ENCODE measurements at regions not wholly inside any gene's neighbourhood (a gene's known extent, or its start where the extent isn't known, plus 50 kb on each side); places are given as distances from the start of the nearest gene placed in this dataset.
"Not testable (repeated sequence)": the region's sequence is repeated elsewhere in the genome, so short reads cannot be mapped to it uniquely, and the experiment has no call there.

DNA sequence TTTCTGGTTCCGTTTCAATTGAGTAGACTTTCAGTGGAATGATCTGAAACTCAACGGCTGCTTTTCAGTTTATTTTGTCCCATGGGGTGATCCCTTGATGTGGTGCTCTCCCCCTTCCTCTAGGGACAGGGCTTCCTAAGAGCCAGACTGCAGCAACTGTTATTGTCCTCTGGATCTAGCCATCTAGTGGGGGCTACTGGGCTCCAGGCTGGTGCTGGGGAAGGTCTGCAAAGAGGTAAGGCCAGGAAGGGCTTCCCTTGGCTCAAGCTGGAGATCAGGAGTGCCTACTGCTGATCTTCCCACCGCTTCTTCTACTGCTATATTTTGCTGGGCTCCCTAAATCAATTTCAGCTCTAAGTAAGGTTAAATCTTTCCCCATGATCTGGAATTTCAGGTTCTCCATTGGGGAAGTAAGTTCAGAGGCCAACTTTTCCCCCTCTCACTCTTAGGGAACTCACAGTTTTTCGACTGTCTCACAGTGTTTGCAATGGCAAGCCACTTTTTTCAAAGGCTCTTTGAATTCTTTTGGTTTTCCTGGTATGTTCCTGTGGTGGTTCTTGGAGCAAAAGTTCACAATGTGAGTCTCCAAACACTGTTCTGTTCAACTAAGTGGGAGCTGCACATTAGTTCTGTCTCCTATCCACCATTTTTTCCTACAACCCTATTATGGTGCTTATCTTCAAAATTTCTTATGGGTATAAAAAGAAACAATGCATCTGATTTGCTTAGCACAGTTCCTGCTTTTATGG is 286.2 kb upstream of the EXOC2 start:
- DNase-seq: no peak

DNA sequence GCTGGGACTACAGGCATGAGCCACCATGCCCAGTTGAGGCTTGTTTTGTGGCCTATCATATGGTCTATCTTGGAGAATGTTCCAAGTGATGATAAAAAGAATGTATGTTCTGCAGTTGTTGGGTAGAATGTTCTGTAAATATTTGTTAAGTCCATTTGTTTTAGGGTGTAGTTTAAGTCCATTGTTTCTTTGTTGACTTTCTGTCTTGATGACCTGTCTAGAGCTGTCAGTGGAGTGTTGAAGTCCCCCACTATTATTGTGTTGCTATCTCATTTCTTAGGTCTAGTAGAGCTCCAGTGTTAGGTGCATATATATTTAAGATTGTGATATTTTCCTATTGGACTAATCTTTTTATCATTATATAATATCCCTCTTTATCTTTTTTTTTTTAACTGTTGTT is 284.3 kb upstream of the EXOC2 start:
- not testable (repeated sequence) for DNase-seq

DNA sequence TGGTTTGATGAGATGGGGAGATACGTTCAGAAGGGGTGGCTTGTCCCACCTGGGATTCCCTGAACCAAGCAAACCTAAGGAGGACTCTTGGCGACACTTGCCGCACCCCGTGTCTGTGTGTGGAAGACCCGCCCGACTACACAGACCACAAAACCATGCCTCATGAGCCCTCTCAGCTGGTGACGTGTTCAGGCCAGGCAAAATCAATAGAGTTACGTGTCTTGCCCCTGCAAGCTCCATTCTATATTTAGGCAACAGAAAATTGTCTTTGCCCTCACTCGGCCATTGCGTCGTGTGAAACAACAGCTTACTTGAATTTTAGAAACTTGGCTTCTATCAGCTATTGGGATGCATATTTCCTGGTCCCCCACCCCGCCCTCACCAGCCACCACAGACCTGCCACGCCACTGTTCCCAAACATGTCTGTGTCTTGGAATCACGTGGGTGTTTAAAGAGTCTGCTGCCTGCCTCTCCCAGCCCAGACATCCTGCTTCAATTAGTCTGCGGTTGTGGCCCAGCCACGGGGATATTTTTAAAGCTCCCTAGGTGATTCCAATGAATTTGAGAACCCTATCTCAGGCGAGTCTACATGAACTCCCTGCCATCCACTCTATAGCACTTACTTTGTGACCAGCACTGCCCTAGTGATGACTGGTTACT is 279.2 kb upstream of the EXOC2 start:
- no peak for DNase-seq

DNA sequence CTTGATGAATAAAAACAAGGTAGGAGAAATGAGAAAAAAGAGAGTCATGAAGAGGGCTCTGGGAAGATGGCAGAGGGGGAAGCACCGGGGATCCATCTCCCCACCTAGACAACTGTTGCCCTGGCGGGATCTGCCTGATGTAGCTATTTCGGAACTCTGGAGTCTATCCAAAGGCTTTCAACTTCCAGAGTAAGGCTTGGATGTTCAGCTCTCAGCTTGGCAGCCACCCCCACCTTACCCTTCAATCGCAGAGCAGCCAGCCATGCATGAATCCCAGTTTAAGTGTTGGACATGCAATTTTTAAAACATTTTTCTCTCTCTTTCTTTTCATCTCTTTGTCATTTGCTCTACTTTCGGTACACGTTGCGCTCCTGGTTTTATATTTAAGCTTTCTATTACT is 275.9 kb upstream of the EXOC2 start:
- no peak for DNase-seq

DNA sequence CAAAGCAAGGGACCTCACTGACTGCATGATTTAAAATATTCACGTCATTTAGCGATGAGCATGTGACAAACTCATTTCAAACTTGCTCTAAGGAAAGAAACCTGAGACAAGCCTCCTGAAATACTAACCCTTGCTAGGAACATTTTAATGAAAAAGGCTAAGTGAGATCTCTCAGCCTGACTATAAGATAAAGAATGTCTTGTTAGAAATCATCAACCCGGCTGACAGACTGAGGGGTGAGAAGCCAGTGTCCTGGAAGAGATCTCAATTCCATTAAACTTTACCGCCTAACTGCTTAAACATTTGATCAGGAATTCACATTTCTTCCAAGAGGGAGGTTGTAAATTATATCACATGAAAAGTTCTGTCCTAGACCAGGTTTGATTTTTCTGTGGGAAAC is 274.8 kb upstream of the EXOC2 start:
- no peak for DNase-seq

DNA sequence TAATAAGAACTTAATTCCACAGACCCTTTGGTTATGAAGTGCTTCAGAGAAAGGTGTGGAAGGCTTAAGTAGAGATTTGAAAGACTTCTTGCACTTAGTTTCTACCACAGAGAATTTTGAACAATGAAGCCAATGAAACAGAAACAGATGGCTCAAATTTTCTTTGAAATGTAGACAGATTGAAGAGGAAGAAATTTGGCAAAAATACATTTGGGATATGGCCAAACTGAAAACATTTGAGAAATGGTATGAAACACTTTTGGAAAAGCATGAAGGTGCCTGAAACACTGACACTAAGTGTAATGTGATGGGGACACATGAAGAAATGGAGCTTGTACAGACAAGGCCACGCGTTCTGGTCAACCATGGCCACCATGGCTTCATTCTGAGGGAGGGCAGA is 272.4 kb upstream of the EXOC2 start:
- DNase-seq: no peak

DNA sequence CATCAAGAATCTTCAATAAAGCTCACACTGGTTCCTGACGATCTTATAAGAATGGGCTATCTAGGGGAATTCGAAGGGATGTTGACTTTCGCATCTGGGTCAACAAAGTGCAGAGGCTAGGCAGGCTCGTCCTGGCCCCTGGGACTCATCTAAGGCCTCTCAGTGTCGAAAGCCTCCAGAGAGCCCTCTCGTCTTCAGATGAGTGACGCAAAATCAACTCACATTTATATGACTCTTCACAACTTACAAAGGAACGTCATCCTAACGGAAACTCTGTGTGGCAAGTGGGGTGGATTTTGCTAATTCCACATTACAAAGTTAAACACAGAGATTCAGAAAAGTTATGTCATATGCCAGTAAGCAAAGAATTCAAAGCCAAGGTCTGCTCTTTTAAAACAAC is 270.5 kb upstream of the EXOC2 start:
- DNase-seq: no peak

DNA sequence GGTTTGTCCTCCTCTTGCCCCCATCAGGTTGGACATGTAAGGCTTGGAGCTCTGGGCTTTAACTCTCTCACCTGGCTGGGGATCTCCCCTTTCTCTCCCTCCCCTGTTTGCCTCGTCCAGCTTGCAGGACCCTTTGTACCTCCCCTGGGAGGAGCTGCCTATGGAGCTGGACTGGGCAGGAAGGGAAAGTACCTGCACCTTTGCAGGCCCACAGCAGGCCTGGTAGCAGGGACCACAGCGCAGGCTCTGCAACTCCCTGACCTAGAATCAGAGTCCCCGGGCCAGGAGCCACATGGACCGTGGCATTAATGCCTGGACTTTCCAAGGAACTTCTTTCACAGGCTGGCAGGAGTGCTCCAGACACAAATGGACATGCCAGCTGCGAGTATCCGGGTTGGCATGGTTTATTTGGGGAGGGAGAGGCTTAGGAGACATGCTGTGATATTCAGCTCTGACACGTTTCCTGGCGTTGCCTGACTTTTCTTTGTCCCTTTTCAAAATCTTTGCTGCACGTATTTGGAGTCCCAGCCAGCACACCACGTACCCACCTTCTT is 268.5 kb upstream of the EXOC2 start:
- no peak for DNase-seq

DNA sequence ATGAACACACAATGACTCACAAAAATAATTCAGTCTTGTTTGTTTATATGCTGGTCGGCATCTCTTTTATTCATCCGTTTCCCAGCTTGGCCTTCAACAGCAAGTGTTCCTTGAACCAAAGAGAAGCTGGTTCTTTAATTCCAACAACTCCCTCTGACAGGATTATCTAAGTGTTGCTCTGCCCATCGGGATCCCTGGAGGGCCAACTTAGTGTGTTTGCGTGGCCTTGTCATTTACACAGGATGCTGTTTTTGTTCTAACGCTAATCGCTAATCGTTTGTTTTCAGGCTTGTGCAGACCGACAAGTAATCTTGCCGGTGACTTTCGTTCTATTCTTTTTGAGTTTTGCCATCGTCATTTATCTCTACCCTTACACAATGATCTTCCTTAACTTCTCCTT is 267.4 kb upstream of the EXOC2 start:
- no peak for DNase-seq

DNA sequence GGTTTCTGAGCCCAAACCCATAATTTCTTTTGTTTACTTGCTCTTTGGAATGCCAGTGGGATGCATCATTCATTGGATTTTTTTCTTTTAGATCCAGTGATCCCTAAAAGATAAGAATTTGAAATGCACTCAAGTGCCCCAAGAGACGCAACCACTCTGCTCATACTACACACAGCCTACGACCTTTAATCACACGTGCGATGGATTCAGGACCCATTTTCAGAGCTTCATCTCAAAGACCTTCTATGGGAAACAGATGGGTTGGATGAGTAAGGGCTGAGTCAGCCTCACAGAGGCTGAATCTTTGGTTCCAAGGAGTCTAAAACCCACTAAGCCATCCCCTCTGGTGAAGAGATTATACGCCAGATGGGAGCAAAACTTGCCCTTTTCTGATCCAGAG is 265.5 kb upstream of the EXOC2 start:
- no peak for DNase-seq

DNA sequence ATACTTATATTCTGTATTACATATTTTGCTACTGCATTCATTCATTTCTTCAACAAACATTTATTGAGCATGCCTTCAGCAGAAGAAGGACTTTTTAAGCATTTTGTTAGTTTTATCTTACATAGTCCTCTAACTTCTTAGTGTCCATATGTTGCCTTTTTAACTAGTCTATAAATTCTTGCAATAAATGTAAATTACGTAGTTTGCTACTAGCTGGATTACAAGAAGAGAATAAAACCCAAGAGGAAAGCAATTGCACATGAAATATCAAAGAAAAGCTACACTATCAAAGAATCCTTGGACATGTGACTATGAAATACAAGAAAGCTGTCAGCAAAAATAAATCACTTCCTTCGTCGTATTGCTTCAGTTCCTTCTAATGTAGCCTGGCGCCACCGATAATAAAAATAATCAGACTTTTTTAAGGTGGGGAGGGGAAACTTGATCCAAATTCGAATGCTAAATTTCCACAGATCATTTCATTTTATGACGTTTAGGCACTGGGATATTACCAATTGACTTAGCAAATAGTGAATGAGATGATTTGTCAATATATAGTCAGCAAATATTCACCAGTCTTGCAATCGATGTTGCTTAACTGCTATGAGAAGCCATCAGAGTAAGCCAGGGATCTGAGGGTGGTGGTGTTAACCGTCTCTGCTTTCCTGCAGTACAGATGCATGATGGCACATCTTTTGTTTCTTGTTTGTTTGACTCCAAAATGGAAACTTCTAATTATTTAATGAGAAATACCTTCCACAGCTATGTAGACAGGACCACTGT is 258.7 kb upstream of the EXOC2 start:
- no peak for DNase-seq

DNA sequence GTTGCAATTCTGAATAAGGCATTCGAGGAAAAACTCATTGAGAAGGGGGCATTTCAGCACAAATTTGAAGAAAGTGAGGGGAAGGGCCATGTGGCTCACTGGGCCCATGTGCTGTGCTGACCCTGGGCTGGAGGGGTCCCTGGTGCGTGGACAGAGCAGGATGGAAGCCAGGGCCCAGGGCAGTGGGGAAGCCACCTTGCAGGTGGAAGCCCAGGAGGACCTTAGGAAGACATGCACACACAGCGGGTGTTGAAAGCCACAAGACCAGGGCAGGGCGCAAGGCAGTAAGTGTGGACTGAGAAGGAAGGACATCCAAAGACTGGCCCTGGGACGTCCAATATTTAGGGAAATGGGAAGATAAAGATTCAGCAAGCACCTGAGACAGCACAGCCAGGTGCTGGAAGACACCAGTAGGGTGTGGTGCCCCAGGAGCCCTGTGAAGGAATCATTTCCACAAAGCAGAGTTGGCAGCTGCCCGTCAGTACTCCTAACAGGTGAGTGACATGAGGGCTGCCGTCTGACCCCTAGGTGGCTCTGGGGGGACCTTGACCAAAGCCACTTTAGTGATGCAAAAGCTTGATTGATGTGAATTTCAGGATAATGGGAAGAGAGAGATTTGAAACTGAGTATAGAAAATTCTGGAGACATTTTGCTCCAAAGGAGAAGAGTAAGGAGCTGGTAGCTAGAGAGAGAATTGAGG is 254.4 kb upstream of the EXOC2 start:
- DNase-seq: no peak

DNA sequence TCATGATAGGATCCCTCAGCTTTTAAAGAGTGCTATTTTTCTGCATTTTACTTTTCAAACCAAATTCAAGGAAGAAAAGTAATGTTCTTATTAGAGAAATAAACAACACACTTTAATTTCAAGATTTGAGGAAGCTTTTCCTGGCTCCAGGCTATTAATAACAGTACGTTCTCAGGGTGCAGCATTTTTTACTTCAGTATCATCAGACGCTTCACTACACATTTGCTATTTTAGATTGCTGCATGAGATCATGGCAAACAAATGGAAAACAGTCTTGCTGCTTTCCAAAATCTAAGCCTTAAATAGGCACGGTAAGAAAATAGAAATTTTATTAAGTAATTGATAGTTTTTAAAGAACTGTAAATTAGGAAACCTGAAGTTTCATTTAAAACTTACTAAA is 253.6 kb upstream of the EXOC2 start:
- DNase-seq: no peak

DNA sequence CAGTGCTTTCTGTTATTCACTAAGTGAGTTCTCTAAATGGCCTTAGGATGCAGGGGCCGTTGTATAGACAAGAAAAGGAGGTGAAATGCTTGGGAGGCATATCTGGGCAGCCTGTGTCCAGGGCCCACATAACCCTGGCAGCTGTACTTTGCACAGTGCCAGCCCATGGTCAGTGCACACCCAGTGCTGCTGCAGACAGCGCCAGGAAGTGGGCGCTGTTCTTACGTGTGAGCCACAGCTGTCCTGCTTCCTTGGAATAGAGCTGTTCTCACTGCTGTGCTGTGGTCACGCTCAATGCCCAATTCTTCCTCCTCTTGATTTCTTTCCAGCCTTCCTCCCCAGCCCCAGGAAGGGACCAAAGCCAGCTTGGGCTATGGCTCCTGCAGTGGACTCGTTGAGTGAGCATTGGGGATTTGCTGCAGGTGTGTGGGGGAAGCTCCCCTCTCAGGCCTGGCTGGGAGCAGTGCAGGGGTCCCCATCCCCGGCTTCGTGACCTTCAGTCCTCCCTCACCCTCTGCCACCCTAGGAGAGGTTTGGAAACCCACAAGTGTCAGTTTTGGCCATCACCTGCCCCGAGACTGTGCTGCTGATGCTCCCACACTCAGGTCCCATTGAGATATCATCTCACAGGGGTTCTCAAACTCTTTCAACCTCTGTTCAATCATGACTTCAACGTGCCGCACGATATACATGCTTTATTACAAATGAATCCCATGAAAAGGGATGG is 246.8 kb upstream of the EXOC2 start:
- DNase-seq: no peak

DNA sequence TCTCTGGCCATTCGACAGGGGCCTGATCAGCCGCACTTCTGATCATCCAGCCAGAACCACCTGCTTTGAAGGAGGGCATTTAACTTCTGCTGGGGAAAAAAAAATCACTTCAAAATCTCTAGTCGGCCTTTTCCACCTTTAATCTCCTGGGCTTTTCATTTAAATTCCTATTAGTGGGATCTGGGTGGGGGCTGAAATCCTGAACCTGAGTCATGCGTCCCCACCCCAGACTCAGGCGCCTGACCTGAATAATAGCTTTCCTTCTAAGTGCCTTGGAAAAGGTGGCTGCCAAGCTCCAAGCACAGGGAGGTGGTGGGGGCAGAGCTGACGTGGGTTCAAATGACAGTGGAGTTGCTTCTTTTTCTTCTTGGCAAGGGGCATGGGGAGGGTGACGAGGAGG is 246.0 kb upstream of the EXOC2 start:
- DNase-seq: no peak

DNA sequence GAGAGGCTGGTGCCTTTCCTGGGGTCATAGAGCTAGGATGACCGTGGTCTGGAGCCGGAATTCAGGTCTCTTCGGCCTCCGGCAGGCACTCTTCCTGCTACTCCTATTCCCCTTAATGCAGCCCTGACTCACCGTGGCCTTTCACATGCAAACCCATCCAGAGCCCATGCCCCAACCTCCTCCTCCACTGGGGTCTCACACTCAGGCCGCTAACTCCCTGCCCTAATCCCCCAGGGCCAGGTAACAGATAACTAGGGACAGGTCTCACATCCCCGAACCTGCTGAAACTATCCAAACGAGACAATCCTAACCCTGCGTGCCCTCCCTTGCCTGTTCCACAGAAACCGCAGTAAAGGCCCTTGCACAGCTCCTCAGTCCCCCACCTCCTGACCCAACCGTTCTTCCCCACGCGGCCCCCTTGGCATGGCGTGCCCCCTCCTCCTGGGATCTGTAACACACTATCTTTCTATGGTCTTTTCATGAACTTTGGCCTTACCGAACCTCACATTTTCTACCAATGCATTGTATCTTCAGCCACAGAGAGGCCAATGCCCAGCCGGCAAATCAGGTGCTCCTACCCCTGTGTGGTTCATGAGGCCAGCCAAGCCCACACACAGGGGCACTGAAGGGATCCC is 245.4 kb upstream of the EXOC2 start:
- no peak for DNase-seq

DNA sequence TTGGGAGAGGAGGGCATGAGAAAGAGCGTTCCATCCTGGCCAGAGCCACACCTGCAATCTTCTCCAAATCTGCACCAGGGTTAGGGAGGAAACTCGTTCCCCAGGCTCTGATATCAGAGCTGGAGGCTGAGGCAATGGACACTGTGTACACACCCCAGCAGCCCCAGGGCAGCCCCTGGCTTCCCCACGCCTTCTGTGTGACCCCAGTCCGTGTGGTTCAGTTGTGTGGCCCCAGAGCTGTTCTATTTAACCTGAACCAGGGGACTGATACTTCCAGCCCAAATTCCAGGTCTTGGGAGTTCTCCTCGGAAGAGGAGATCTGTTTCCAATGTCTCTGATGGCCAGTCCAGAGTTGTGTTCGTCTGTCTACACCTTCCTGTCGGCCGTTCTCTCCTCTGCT is 242.6 kb upstream of the EXOC2 start:
- DNase-seq: no peak

DNA sequence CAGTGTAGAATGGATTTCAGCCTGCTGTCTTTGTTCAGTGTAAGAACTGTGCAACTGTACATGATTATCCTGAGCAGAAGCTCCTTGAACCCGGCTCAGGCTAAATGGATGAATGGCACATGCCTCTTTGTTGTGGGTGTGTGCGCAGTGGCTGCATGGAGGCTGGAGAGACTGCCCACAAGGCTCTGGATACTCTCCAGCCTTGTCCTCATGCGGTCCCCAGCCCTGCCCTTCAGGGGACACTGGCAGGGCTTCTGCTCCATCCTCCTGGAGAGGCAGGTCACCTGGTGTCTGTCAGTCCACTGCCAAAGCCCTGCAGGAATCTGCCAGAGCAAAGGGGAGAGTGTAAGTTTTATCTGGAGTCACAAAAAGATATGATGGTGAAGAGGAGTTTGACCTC is 241.7 kb upstream of the EXOC2 start:
- no peak for DNase-seq

DNA sequence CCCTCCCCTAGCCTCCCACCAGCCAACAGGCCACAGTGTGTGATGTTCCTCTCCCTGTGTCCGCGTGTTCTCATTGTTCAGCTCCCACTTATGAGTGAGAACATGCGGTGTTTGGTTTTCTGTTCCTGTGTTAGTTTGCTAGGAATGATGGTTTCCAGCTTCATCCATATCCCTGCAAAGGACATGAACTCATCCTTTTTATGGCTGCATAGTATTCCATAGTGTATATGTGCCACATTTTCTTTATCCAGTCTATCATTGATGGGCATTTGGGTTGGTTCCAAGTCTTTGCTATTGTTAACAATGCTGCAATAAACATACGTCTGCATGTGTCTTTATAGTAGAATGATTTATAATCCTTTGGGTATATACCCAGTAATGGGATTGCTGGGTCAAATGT is 239.0 kb upstream of the EXOC2 start:
- not testable (repeated sequence) for DNase-seq

DNA sequence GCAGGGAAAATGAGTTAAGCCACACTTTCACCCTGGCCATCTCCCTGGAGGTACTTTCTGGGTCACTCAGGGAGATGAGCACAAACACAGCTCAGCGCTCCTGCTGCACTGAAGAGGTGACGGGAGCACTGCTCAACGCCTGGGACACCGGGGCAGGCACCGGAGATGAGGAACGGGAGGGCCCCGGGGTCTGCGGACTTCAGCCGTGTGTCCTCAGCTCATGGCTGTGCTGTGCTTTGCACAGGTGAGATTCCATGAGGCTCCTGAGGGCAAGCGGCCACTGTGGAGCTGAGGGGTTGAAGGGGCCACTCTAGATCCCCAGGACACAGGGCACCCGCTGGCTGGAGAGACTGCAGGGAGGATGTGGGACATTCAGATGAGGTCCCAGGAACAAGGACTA is 234.2 kb upstream of the EXOC2 start:
- DNase-seq: no peak

DNA sequence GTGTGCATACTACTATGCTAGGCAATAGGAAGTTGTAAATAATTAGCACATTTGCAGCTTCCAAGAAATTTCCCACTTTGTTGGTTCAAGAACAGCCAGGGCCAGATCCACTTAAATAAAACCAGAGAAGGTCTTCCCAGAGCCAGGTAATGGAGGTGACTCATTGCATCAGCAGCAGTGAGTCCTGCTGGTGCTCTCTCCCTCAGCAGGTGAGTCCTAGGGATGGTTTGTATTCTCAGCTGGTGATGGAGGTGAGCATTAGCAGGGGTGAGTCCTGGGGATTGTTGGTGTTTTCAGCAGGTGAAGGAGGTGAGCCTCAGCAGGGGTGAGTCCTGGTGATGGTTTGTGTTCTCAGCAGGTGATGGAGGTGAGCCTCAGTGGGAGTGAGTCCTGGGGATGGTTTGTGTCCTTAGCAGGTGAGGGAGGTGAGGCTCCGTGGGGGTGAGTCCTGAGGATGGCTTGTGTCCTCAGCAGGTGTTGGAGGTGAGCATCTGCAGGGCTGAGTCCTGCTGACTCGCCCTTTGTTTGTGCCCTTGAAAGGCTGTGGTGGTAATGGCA is 232.8 kb upstream of the EXOC2 start:
- DNase-seq: no peak

DNA sequence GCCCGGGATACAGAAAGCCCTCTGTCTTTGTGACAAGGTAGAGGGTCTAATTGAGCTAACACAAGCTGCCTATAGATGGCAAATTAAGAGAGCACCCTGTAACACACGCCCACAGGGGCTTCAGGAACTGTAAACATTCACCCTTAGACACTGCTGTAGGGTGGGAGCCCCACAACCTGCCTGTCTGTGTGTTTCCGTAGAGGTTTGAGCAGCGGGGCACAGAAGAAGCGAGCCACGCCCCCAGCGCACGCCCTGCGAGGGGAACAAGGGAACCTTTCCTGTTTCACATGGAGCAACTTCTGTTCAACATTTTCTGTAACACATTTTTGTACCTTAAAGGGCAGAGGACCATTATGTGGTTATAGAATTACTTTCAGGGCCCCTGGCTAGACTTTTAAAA is 231.7 kb upstream of the EXOC2 start:
- DNase-seq: no peak

All from cerebellar nuclear complex (tissue), 1 donor.